T-helper 9 cell (primary cell): ENCODE measurements at regions not wholly inside any gene's neighbourhood (a gene's known extent, or its start where the extent isn't known, plus 50 kb on each side); places are given as distances from the start of the nearest gene placed in this dataset.

Experiments used
- DNase-seq: peaks from one replicate; pipeline ENCODE4 v3.0.0-alpha.2; 2020

DNA sequence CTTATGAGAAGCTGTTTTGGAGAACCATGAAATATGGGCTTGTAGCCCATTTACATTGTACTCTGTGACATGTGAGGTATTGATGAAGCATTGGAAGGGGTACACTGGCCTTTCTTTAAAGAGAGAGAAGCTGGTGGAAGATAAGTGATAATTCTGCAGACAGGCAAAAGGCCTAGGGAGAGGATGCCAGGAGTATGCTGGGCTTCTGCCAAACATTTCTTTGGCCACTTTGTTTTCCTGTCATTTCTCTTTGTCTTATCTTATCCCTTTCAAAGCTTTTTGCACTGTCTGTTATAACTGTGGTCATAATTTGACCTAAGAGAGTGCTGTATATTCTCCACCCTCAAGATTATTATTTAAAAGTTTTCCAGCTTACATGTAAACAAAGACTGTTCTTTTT lies 109.6 kb upstream of the SEMA6D start:
- no peak for DNase-seq

GRCh38 chr15:47609693-47610092 lies 107.6 kb upstream of the SEMA6D start:
- DNase-seq: no peak

GRCh38 chr15:47610736-47611135 lies 106.6 kb upstream of the SEMA6D start:
- no peak for DNase-seq

- DNase-seq: no peak
Observed at GRCh38 chr15:47614360-47615011, 102.8 kb upstream of the SEMA6D start.

- DNase-seq: no peak
Observed at GRCh38 chr15:47616876-47617275, 100.4 kb upstream of the SEMA6D start.

GRCh38 chr15:47618241-47618640 lies 99.1 kb upstream of the SEMA6D start:
- DNase-seq: no peak

DNA sequence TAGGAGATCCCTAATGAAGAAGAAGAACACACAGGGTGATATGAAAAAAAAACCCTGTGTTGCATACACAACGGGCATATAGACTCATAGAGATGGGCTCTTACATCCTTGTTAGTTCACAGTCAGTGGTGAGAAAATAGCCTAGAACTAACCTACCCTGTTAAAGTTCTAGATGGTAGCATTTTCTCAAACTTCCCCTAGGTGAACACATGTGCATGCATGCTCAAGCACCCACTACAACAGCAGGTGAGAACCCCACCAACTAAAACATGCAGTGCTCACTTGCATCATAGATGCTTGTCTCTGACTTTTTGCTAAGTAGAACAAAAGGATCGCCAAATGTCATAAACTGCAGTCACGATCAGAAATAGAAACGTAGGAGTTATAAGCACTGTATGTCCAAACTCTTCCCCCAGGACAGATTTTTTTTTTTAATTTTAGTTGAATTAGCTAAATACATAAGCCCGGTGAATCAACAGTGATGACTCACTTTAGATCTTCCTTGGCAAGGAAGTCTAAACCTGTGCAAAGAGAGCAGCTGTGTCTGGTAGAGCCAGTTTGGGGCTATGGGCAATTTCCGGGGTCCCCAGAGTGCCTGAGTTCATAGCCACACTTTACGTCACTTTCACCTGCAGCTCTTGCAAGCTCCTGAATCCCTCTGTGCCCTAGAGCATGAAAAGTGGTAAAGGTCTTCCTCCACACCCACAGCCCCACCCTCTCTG lies 96.2 kb upstream of the SEMA6D start:
- DNase-seq: no peak

- no peak for DNase-seq
Observed at GRCh38 chr15:47622055-47622454, 95.2 kb upstream of the SEMA6D start.

- no peak for DNase-seq
Observed at GRCh38 chr15:47624503-47624902, 92.8 kb upstream of the SEMA6D start.

GRCh38 chr15:47639042-47639441 lies 78.3 kb upstream of the SEMA6D start:
- DNase-seq: no peak

DNA sequence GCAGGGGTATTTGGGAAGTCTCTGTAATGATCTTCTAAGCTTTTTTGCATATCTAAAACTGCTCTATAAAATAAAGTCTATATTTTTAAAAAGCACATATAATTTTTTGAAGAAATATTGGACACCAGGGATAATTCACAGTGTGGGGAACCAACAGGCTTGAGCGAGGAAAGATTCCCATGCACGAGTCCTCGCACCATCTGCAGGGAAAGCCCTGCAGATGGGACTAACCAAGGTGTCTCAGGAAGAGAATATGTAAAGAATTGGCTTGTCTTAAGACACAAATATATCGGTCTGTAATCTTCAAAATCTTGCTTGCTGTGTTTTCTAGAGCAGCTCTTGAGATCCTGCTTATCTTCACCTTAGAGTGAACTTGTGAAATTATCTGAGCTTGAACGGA lies 77.2 kb upstream of the SEMA6D start:
- no peak for DNase-seq

GRCh38 chr15:47640901-47641300 lies 76.4 kb upstream of the SEMA6D start:
- no peak for DNase-seq

DNA sequence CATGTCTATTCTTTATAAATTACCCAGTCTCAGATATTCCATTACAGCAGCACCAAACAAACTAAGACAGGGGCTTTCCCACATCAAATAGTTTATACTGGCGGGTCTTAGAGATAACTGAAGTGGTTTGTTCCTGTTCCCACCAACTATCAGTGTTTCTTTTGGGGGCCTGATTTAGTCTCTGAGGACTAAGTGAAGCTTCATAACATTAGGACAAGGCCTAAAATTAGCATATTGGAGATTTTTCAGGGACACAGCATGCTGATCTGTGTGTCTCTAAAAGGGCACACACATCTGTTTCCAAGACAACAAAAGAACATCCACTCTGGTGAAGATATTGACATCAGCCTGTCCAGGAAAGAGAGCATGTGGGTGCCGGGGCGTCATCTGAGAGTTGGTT lies 72.6 kb upstream of the SEMA6D start:
- no peak for DNase-seq

GRCh38 chr15:47650564-47650963 lies 66.7 kb upstream of the SEMA6D start:
- DNase-seq: no peak

DNA sequence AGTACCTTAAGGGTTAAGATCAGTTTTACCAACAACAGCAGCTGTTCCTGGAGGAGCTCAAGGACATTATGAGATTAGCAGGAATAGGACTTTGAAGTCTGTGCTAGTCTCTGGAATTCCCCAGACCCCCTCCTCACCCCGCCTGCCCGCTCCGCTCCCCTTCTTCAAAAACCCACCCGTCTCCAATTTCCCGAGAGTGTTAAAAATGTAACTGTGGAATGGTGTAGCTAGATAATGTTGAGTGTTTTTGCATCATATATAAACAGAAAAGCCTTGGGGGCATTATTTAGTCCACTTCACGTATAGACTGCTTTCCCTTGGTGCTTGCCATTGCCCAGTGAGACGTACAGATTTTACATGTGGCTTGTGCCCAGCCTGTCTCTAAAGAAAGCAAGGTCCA lies 65.0 kb upstream of the SEMA6D start:
- no peak for DNase-seq

DNA sequence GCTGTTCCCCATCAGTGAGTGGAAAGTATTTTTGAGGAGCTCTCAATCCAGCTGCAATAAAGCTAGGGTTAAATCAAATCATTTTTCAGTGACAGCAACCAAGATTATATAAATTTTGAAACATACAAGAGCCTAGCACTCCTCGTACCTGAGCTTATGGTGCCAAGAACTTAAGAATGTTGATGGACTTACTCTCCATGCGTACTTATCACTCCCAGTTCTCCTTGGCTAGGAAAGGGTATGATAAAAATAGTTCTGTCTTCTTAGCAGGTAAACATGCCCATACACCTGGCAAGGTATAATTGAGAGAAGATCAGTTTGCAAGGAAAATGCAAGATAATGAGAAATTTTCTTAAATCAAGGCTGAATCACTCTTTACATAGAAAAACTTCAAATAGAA lies 64.5 kb upstream of the SEMA6D start:
- DNase-seq: no peak

DNA sequence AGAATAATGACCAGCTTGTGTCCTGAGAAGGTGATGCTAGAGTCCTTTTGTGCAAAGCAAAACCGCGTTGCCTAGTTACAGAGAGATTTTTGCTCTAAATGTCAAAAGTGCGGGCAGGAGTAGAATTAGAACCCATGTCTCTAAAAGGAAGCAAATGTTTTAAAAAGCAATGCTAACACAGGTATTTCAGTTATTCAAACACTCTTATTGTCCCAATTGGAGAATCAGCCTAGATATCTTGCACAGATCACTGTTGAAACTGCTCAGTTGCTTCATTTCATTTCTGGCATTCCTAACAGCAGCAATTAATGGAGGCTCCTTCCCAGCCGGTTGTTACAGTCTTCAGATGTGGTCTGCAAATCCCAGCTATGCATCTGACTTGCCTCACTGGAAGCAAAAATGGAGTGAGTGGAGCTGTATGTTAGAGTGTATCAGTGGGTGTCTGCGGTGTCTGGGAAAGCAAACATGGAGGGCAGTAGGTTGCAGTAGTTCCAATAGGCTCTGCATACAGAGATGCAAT lies 55.6 kb upstream of the SEMA6D start:
- DNase-seq: no peak

DNA sequence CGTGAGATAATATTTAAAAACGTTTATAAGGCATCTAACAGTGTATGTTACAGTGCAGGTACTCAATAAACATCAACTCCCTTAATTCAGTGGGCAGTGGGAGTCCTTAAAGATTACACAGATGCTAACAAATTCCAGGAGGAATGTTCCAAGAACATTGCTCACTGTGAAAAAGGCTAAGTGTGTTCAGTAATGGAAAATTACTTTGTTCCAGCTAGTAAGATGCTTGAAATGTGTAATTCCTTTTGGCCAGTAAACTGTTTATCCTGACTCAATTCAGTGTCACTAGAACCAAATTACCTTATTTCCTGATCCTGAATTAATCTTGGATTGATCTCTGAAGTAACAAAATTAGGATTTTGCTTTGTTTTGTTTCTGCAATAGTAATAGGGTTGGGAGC lies 54.2 kb upstream of the SEMA6D start:
- no peak for DNase-seq
